ENCODE measurements at regions not wholly inside any gene's neighbourhood (a gene's known extent, or its start where the extent isn't known, plus 50 kb on each side); places are given as distances from the start of the nearest gene placed in this dataset.

DNA sequence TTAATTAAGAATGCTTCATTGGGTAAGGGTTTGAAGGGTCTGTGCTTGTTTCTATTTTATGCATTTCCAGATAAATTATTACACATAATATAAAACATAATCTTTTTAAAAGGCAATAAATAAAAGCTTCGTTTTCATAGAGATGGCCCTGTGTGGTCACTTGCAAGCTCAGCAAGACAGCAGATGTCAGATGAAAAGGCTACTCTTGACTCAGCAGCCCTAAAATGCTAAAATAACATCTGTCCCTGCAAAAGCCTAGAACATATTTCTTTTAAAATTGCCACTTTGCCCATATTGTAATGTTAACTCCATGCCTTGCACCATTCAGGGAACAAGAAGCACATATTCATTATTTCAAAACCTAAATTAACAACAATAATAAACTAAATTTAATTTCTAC is 349.4 kb downstream of the CNTN3 start:
- Histone ChIP-seq H3K27me3 (no peaks in the 10 kb centered on the region), H3K9me3 (no peaks in the 10 kb centered on the region), H3K27ac (no peak overlapping the region), H3K4me3 (no peak overlapping the region), H3K4me1 (no peaks in the 10 kb centered on the region), H3K36me3 (no peaks in the 10 kb centered on the region)
- no peak for DNase-seq
- no peak for TF ChIP-seq CTCF (IDR thresholded peaks at IDR 0.05)
- intact Hi-C loops (cut with DNase I; ENCODE audit: low total_unique reads): no loop called here

DNA sequence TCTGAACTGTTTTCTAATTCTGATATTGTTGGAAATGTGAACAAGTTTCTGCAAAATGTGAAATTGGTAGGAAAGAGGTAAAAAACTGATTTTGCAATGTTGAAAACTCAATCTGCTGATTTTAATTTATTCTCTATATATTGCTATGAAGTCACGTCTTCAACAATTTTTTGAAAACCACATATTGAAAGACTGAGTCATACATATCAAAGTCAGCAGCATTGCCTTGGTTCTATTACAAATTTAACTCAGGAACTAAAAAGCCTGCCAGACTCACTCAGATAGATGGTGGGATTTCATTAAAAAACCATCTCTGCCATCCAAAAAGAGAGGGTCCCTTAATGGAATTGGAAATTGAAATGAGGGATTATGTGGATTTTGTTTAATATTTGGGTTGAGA is 351.4 kb downstream of the CNTN3 start:
- no peak for TF ChIP-seq CTCF (IDR thresholded peaks at IDR 0.05)
- no peaks in the 10 kb centered on the region for H3K4me1 ChIP-seq
- no peaks in the 10 kb centered on the region for H3K9me3 ChIP-seq
- no peak for DNase-seq
- H3K4me3 ChIP-seq: no peak overlapping the region
- H3K27ac ChIP-seq: no peak overlapping the region
- no peaks in the 10 kb centered on the region for H3K36me3 ChIP-seq
- no peaks in the 10 kb centered on the region for H3K27me3 ChIP-seq
- intact Hi-C loops (cut with DNase I; ENCODE audit: low total_unique reads): no loop called here

- no peak overlapping the region for H3K27ac ChIP-seq
- no peaks in the 10 kb centered on the region for H3K4me1 ChIP-seq
- H3K27me3 ChIP-seq: no peaks in the 10 kb centered on the region
- no peak for DNase-seq
- no peak overlapping the region for H3K4me3 ChIP-seq
- H3K9me3 ChIP-seq: no peaks in the 10 kb centered on the region
- intact Hi-C loops (cut with DNase I; ENCODE audit: low total_unique reads): no loop called here
- no peak for TF ChIP-seq CTCF (IDR thresholded peaks at IDR 0.05)
- no peaks in the 10 kb centered on the region for H3K36me3 ChIP-seq
Observed at GRCh38 chr3:74233091-74233490, 381.4 kb downstream of the CNTN3 start.

DNA sequence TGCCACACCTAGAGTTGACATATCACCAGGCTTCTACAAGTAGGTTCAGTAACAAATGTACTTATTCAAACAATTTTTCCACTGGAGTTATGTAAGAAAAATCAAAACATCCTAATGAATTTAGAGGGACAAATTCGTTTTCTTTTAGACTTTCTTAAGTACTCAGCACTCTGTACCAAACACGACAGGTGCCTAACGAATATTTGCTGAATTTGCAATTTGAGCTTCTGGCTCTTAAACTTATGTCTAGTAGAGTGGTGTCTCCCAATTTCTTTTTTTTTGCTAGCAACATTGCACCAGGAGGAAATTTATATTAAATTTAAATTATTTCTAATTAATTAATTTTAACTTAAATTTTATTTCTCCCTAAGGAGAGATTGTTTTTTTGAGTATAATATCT is 397.0 kb downstream of the CNTN3 start:
- TF ChIP-seq CTCF (IDR thresholded peaks at IDR 0.05): no peak
- no peaks in the 10 kb centered on the region for H3K27me3 ChIP-seq
- no peak for DNase-seq
- no peaks in the 10 kb centered on the region for H3K9me3 ChIP-seq
- H3K4me1 ChIP-seq: no peaks in the 10 kb centered on the region
- intact Hi-C loops (cut with DNase I; ENCODE audit: low total_unique reads): no loop called here
- no peak overlapping the region for H3K27ac ChIP-seq
- H3K4me3 ChIP-seq: no peak overlapping the region
- no peaks in the 10 kb centered on the region for H3K36me3 ChIP-seq

- intact Hi-C loops (cut with DNase I; ENCODE audit: low total_unique reads): no loop called here
Observed at GRCh38 chr3:74214286-74214685, 400.2 kb downstream of the CNTN3 start.

More at GRCh38 chr3:74214286-74214685, 400.2 kb downstream of the CNTN3 start:
- no peak for DNase-seq
- no peaks in the 10 kb centered on the region for H3K36me3 ChIP-seq
- H3K4me3 ChIP-seq: no peak overlapping the region
- H3K27me3 ChIP-seq: no peaks in the 10 kb centered on the region
- H3K4me1 ChIP-seq: no peaks in the 10 kb centered on the region
- no peak overlapping the region for H3K27ac ChIP-seq
- no peak for TF ChIP-seq CTCF (IDR thresholded peaks at IDR 0.05)
- H3K9me3 ChIP-seq: no peaks in the 10 kb centered on the region

Measured in tibial artery (tissue), 4 donors.